ENCODE measurements at regions not wholly inside any gene's neighbourhood (a gene's known extent, or its start where the extent isn't known, plus 50 kb on each side); places are given as distances from the start of the nearest gene placed in this dataset.

DNA sequence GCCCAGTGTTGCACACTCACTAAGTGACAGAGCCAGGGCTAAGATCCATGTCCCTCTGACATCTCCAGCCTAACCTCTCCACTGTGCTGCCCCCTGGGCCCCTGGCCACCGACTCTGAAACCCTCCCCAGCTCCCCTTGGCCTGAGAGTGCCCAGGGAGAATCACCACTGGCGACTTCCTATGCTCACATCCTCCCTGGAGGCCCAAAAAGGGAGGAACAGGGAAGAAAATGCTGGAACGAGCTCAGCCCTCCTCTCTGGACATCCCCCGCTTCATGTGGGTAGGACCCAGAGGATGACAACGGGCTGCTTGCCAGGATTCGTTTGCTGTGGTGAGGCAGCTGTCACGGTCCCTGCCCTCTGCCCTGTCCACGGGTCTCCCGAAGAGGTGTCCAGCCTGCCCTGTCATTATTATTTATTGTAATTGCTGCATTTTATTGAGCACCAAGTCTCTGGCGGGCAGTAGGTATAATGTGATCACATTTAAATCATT lies 153.5 kb upstream of the RPL38 start:
- Histone ChIP-seq H3K27me3 (ENCODE audit: control insufficient read depth, insufficient read depth, low read length) (no peaks in the 10 kb centered on the region), H3K36me3 (ENCODE audit: control insufficient read depth, insufficient read depth, low read length) (no peaks in the 10 kb centered on the region)

DNA sequence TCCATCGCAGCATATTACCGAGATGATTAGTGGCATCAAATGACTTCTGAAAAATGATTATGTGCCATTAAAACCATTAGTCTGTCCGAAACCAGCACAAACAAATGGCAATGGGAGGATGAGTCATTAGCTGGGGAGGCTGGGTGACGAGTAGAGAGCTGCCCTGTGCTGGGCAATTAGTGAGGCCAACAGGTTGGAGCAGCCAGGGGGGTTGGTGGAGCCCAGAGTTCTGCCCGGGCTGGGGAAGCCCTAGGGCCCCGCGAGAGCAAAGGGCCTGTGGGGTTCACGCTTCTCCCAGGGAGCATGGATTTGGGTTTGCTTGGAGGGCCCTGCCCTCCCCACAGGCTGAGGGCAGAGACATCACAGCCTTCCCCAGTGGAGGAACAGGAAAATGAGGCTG lies 152.1 kb upstream of the RPL38 start:
- Histone ChIP-seq H3K9ac (ENCODE audit: low read length) (no peak overlapping the region), H3K27me3 (ENCODE audit: control insufficient read depth, insufficient read depth, low read length) (no peaks in the 10 kb centered on the region), H3K9me3 (ENCODE audit: control insufficient read depth, insufficient read depth, low read depth, low read length) (no peaks in the 10 kb centered on the region), H3K36me3 (ENCODE audit: control insufficient read depth, insufficient read depth, low read length) (no peaks in the 10 kb centered on the region), H3K4me1 (ENCODE audit: control insufficient read depth, insufficient read depth, low read length) (peaks cover 7% of the 10 kb centered on the region), H3K4me3 (ENCODE audit: low read depth, low read length) (no peak overlapping the region), H3K27ac (ENCODE audit: low read depth, low read length) (no peak overlapping the region)

More for the DNA sequence above, 153.5 kb upstream of the RPL38 start:
- no peak overlapping the region for H3K9ac ChIP-seq (ENCODE audit: low read length)
- no peak overlapping the region for H3K27ac ChIP-seq (ENCODE audit: low read depth, low read length)
- no peaks in the 10 kb centered on the region; the same call in 1 of the 2 replicates for H3K4me1 ChIP-seq (ENCODE audit: control insufficient read depth, insufficient read depth, low read length)
- no peaks in the 10 kb centered on the region for H3K9me3 ChIP-seq (ENCODE audit: control insufficient read depth, insufficient read depth, low read depth, low read length)
- H3K4me3 ChIP-seq (ENCODE audit: low read depth, low read length) = no peak overlapping the region

DNA sequence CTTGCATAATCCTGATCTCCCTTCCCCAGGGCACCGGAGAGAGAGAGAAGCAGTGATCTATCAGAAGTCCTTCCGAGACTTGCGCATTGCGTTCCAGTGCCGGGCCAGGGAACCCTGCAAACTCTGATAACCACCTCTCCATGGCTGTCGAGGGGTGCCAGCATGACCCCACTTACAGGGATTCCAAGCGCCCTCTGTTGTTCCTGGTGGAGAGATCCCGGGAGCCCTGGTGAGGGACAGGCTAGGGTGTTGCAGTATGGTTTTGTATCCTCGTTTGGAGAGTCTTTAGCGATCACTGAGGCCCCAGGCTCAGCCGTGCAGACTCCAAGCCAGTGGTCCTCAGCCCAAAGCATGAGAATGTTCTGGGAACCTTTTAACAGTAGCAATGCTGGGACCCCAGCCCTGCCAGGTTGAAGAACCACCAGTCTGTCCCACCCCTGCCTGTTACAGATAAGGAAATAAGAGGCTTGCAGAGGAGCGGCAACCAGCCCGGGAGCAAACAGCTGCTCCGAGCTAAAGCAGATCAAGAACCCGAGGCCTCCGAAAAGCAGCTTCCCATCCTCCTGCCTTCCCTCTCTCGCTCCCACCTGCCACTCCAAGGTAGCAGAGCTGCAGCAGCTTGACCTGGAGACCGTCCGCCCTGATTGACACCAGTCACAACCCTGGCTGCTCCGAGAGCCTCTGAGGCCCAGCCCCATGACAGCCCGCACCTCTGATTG lies 150.3 kb upstream of the RPL38 start:
- Histone ChIP-seq H3K9me3 (ENCODE audit: control insufficient read depth, insufficient read depth, low read depth, low read length) (no peaks in the 10 kb centered on the region), H3K9ac (ENCODE audit: low read length) (no peak overlapping the region), H3K27me3 (ENCODE audit: control insufficient read depth, insufficient read depth, low read length) (no peaks in the 10 kb centered on the region), H3K4me1 (ENCODE audit: control insufficient read depth, insufficient read depth, low read length) (peaks cover 7% of the 10 kb centered on the region), H3K27ac (ENCODE audit: low read depth, low read length) (no peak overlapping the region), H3K36me3 (ENCODE audit: control insufficient read depth, insufficient read depth, low read length) (no peaks in the 10 kb centered on the region), H3K4me3 (ENCODE audit: low read depth, low read length) (no peak overlapping the region)

DNA sequence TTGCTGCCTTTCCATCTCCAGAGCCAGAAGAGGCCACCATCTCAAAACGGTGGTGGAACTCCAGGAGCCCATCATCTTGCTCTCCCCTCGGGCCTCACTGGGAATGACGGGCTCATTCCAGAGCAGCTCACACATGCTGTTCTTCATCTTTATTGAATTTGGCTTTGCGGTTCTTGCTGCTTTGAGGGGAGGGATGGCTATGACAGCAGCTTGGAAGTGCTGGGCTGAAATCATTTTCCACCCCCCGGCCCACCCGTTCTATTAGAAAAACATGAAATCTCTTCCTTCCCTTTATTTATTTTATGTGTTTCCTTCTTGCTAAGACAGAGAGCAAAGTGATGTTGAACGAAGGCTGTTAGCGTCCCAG lies 149.8 kb upstream of the RPL38 start:
- Histone ChIP-seq H3K27me3 (ENCODE audit: control insufficient read depth, insufficient read depth, low read length) (no peaks in the 10 kb centered on the region), H3K9me3 (ENCODE audit: control insufficient read depth, insufficient read depth, low read depth, low read length) (no peaks in the 10 kb centered on the region), H3K4me3 (ENCODE audit: low read depth, low read length) (no peak overlapping the region), H3K9ac (ENCODE audit: low read length) (no peak overlapping the region), H3K36me3 (ENCODE audit: control insufficient read depth, insufficient read depth, low read length) (no peaks in the 10 kb centered on the region), H3K27ac (ENCODE audit: low read depth, low read length) (no peak overlapping the region), H3K4me1 (ENCODE audit: control insufficient read depth, insufficient read depth, low read length) (peaks cover 7% of the 10 kb centered on the region)

DNA sequence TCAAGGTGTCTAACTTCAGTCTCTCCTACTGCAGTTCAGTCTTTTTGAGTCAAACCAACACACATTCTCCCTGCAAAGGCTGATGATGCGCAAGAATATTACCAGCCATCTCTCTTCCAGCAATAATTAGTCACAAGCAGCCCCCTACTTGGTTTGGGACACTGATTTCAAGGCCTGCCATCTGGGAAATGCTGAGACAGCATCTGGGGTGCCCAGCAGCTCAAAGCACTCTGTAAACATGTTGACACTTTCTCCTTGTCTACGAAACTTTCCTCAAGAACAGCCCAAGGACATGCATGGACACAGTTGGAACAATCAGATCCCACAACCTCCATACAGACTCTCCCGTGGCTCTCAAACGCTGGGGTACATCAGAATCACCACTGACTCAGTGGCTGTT lies 149.2 kb upstream of the RPL38 start:
- Histone ChIP-seq H3K4me1 (ENCODE audit: control insufficient read depth, insufficient read depth, low read length) (peaks cover 7% of the 10 kb centered on the region), H3K4me3 (ENCODE audit: low read depth, low read length) (no peak overlapping the region), H3K27ac (ENCODE audit: low read depth, low read length) (no peak overlapping the region), H3K27me3 (ENCODE audit: control insufficient read depth, insufficient read depth, low read length) (no peaks in the 10 kb centered on the region), H3K36me3 (ENCODE audit: control insufficient read depth, insufficient read depth, low read length) (no peaks in the 10 kb centered on the region), H3K9ac (ENCODE audit: low read length) (no peak overlapping the region), H3K9me3 (ENCODE audit: control insufficient read depth, insufficient read depth, low read depth, low read length) (no peaks in the 10 kb centered on the region)

DNA sequence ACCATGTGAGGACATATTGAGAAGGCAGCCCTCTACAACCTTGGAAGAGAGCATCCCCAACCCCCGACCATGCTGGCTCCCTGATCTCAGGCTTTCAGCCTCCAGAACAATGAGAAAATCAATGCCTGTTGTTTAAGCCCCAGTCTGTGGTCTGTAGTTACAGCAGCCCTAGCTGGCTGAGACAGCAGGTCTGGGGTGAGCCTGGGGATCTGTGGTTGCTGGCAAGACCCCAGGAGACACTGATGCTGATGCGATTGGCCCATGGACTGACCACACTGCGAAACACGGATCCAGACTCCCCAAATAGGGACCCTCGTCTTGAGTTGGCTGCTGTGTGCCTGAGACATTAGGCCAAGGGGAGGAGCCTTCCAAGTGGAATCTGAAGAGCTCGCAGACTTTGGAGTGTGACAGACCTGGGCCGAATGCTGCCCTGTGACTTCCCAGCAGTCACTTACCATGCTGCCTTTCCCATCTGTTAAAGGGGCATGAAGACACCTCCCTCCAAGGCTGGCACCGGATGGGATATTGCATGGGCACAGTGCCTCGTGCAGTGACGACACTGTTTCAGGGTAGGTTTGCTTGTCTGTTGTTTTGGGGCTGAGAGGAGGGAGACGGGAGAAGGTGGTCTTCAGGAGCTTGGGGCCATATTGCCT lies 147.8 kb upstream of the RPL38 start:
- Histone ChIP-seq H3K9ac (ENCODE audit: low read length) (no peak overlapping the region), H3K27me3 (ENCODE audit: control insufficient read depth, insufficient read depth, low read length) (no peaks in the 10 kb centered on the region), H3K4me1 (ENCODE audit: control insufficient read depth, insufficient read depth, low read length) (peaks cover 7% of the 10 kb centered on the region), H3K36me3 (ENCODE audit: control insufficient read depth, insufficient read depth, low read length) (no peaks in the 10 kb centered on the region), H3K4me3 (ENCODE audit: low read depth, low read length) (no peak overlapping the region), H3K9me3 (ENCODE audit: control insufficient read depth, insufficient read depth, low read depth, low read length) (0 out of 2 replicates have a peak, but pooled peaks cover 7% of the 10 kb centered on the region), H3K27ac (ENCODE audit: low read depth, low read length) (no peak overlapping the region)

DNA sequence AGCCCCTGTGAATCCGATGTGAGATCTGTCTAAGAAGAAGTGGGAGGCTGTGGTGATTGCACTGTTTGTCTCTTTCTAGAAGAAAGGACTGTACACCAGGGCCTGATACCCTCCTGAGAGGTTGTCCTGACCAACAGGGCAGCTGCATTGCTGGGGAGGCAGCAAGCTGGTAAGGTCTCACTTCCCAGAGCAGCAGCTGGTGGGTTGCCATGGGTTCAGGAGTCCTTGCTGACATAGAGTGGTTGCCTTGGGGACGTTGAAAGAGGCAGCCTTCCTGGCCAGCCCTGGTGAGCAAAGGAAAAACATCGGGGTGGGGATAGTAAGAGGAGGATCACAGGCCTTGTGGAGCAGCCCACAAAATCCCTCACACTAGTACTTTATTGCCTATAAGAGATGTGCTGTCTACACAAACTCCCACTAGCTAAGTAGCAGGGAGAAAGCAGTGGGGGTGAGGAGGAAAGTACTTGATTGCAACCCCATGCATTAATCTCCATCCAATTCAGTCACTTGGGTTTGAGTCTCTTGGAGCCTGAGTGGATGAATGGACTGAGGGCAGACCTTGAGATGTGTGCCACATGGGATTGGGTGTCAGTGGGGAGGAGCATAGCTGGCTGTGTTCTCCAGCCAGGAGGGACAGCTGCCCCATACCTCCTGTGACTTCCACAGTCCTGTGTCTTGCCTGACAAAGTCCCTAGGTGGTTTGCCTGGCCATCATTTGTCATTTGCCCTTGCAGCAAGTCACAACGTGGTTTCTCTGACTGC lies 143.8 kb upstream of the RPL38 start:
- peaks cover 7% of the 10 kb centered on the region for H3K4me1 ChIP-seq (ENCODE audit: control insufficient read depth, insufficient read depth, low read length)
- no peak overlapping the region for H3K4me3 ChIP-seq (ENCODE audit: low read depth, low read length)
- H3K36me3 ChIP-seq (ENCODE audit: control insufficient read depth, insufficient read depth, low read length) = no peaks in the 10 kb centered on the region
- H3K27ac ChIP-seq (ENCODE audit: low read depth, low read length) = no peak overlapping the region
- 0 out of 2 replicates have a peak, but pooled peaks cover 7% of the 10 kb centered on the region for H3K9me3 ChIP-seq (ENCODE audit: control insufficient read depth, insufficient read depth, low read depth, low read length)
- H3K27me3 ChIP-seq (ENCODE audit: control insufficient read depth, insufficient read depth, low read length) = no peaks in the 10 kb centered on the region
- no peak overlapping the region for H3K9ac ChIP-seq (ENCODE audit: low read length)

DNA sequence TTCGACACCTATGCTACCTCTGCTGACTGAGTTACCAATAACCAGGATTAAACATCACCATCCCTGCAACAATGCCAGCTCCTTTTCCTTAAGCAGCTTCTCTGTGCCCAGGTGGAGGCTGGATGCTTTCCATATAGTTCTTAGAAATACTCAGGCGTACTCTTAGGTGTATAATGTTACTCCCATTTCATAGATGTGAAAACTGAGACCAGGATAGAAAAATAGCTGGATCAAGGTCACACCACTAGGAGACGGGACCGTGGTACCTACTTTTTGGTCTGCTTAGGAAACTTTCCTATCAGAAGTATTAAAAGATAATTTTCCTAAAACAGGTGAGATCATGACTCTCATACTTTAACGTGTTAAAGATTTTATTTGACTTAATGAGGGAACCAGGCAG lies 141.7 kb upstream of the RPL38 start:
- H3K4me1 ChIP-seq (ENCODE audit: control insufficient read depth, insufficient read depth, low read length) = no peaks in the 10 kb centered on the region
- H3K36me3 ChIP-seq (ENCODE audit: control insufficient read depth, insufficient read depth, low read length) = no peaks in the 10 kb centered on the region
- no peak overlapping the region for H3K4me3 ChIP-seq (ENCODE audit: low read depth, low read length)
- H3K27me3 ChIP-seq (ENCODE audit: control insufficient read depth, insufficient read depth, low read length) = no peaks in the 10 kb centered on the region
- H3K9me3 ChIP-seq (ENCODE audit: control insufficient read depth, insufficient read depth, low read depth, low read length) = 0 out of 2 replicates have a peak, but pooled peaks cover 7% of the 10 kb centered on the region
- no peak overlapping the region for H3K27ac ChIP-seq (ENCODE audit: low read depth, low read length)
- no peak overlapping the region for H3K9ac ChIP-seq (ENCODE audit: low read length)

DNA sequence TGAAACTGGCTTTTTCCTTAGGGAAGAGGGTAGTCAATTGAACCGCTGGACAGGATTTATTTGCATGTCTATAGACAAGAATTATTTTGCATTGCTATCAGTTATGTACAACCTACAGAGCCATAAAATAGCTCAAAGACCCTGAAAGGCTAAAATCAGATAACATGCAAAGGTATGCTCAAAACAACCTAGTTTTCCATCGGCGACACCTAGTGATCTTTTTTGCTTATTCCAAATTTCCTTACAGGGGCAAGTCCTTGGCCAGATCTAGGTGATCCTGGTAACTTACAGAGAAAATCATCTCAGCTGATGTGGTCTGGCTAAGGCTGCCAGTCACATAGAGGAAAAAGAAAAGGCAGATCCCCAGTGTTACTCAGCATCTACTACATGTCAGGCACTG lies 141.2 kb upstream of the RPL38 start:
- H3K4me1 ChIP-seq (ENCODE audit: control insufficient read depth, insufficient read depth, low read length) = no peaks in the 10 kb centered on the region
- H3K27me3 ChIP-seq (ENCODE audit: control insufficient read depth, insufficient read depth, low read length) = no peaks in the 10 kb centered on the region
- no peak overlapping the region for H3K27ac ChIP-seq (ENCODE audit: low read depth, low read length)
- H3K4me3 ChIP-seq (ENCODE audit: low read depth, low read length) = no peak overlapping the region
- 0 out of 2 replicates have a peak, but pooled peaks cover 7% of the 10 kb centered on the region for H3K9me3 ChIP-seq (ENCODE audit: control insufficient read depth, insufficient read depth, low read depth, low read length)
- no peak overlapping the region for H3K9ac ChIP-seq (ENCODE audit: low read length)
- no peaks in the 10 kb centered on the region for H3K36me3 ChIP-seq (ENCODE audit: control insufficient read depth, insufficient read depth, low read length)

DNA sequence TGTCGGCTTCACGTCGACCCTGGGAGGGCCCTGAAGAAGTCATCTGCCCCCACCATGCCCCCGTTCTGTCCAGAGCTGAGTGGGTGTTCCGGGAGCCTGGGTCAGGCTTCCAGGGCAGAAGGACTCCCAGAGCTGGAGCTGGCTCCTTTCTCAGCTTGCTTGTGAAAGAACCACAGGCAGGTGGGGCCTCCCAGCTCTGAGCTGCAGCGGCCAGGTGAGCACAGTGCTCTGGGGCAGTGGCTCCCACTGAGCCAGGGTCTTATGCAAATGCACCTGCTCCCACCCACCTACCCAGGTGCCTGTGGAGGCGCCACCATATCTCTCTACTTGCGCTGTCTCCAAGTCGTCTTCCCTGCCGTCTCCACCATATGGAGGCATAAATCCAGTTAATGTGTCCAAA lies 140.0 kb upstream of the RPL38 start:
- no peaks in the 10 kb centered on the region for H3K4me1 ChIP-seq (ENCODE audit: control insufficient read depth, insufficient read depth, low read length)

DNA sequence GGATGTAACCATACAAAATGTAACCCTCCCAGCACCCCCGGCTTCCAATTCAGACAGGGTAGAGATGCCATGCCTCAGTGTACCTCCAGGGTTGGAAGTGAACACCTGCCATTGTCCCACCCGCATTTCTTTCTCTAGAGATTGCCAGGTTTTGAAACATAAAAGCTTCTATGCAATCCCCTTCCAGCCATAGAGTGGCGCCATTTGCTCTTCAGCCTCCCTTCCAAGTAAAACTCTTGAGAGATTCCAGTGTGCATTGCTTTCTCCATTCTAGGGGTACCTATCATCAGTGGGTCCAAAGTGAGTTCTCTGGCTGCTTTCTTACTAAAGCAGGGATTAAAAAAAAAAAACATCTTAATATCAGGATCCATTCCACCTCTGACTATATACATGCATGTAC lies 133.1 kb upstream of the RPL38 start:
- H3K9ac ChIP-seq (ENCODE audit: low read length) = no peak overlapping the region
- no peaks in the 10 kb centered on the region for H3K36me3 ChIP-seq (ENCODE audit: control insufficient read depth, insufficient read depth, low read length)
- no peaks in the 10 kb centered on the region for H3K27me3 ChIP-seq (ENCODE audit: control insufficient read depth, insufficient read depth, low read length)
- peaks cover 17% of the 10 kb centered on the region for H3K9me3 ChIP-seq (ENCODE audit: control insufficient read depth, insufficient read depth, low read depth, low read length)
- no peak overlapping the region for H3K4me3 ChIP-seq (ENCODE audit: low read depth, low read length)
- H3K4me1 ChIP-seq (ENCODE audit: control insufficient read depth, insufficient read depth, low read length) = no peaks in the 10 kb centered on the region
- no peak overlapping the region for H3K27ac ChIP-seq (ENCODE audit: low read depth, low read length)

More for the DNA sequence above, 140.0 kb upstream of the RPL38 start:
- no peak overlapping the region for H3K27ac ChIP-seq (ENCODE audit: low read depth, low read length)
- no peaks in the 10 kb centered on the region for H3K36me3 ChIP-seq (ENCODE audit: control insufficient read depth, insufficient read depth, low read length)
- H3K9ac ChIP-seq (ENCODE audit: low read length) = no peak overlapping the region
- H3K4me3 ChIP-seq (ENCODE audit: low read depth, low read length) = no peak overlapping the region
- 0 out of 2 replicates have a peak, but pooled peaks cover 7% of the 10 kb centered on the region for H3K9me3 ChIP-seq (ENCODE audit: control insufficient read depth, insufficient read depth, low read depth, low read length)
- H3K27me3 ChIP-seq (ENCODE audit: control insufficient read depth, insufficient read depth, low read length) = no peaks in the 10 kb centered on the region
